Transverse colon (tissue), 4 donors: ENCODE measurements at regions not wholly inside any gene's neighbourhood (a gene's known extent, or its start where the extent isn't known, plus 50 kb on each side); places are given as distances from the start of the nearest gene placed in this dataset.

Experiments used
- DNase-seq: peaks from one replicate; pipeline ENCODE4 v3.0.0-alpha.2; 2019
- H3K27ac ChIP-seq, 4 donors: fragments of 200-600 bp; sonication (generic); 2 replicates each; pipeline ENCODE4 v1.5.1; 2016 to 2018; ENCODE audit warnings: inconsistent platforms in 4 of 4
- H3K27me3 ChIP-seq: fragments of 200-600 bp; sonication (generic); 2 replicates; pipeline ENCODE4 v1.5.1; 2017; ENCODE audit warnings: inconsistent platforms
- H3K36me3 ChIP-seq, 4 donors: fragments of 200-600 bp; sonication (generic); 2 replicates each; pipeline ENCODE4 v1.5.1; 2017 to 2019; ENCODE audit warnings: inconsistent platforms in 4 of 4
- H3K4me1 ChIP-seq, 4 donors: fragments of 200-600 bp; sonication (generic); 2 replicates each; pipeline ENCODE4 v1.5.1; 2017 to 2020; ENCODE audit warnings: inconsistent platforms in 4 of 4
- H3K4me3 ChIP-seq, 4 donors: fragments of 200-600 bp; sonication (generic); 1 replicate in 1 of 4; 2 replicates in 3 of 4; pipeline versions ENCODE4 v1.5.1 to v1.6.1; 2017 to 2019; ENCODE audit warnings: inconsistent platforms in 4 of 4
- H3K9me3 ChIP-seq, 2 donors: fragments of 200-600 bp; sonication (generic); 2 replicates each; pipeline ENCODE4 v1.5.1; 2017 to 2019; ENCODE audit warnings: inconsistent platforms in 2 of 2
- CTCF ChIP-seq, 5 experiments: fragments of 200-600 bp in 3 of 5; fragments of 450-650 bp in 2 of 5; sonication (generic) in 3 of 5; IDR thresholded peaks; 1 replicate in 2 of 5; 2 replicates in 3 of 5; pipeline ENCODE4 v1.5.1; 2016 to 2017; ENCODE audit warnings: antibody characterized with exemption in 5 of 5, inconsistent platforms in 3 of 5, mild to moderate bottlenecking in 2 of 5, moderate library complexity in 1 of 5
- EP300 ChIP-seq: sonication (generic); formaldehyde crosslinking; IDR thresholded peaks from one replicate; pipeline ENCODE4 v1.6.1; 2017; ENCODE audit warnings: antibody characterized with exemption, low read depth
- POLR2A ChIP-seq: fragments of 450-650 bp; IDR thresholded peaks from one replicate; pipeline ENCODE4 v1.6.1; 2016; ENCODE audit warnings: antibody characterized with exemption, mild to moderate bottlenecking, moderate library complexity
- POLR2AphosphoS5 ChIP-seq, 3 donors: sonication (generic); formaldehyde crosslinking; IDR thresholded peaks; one replicate each; pipeline ENCODE4 v1.6.1; 2016; ENCODE audit warnings: antibody characterized with exemption in 3 of 3
- WGBS, 2 donors: methylation state at CpG; one replicate each; pipeline ENCODE4 v1.1.5; 2018; ENCODE audit warnings: low coverage in 1 of 2; 5-methylcytosine and 5-hydroxymethylcytosine counted together
- in situ Hi-C, 4 donors: fragments of 200-750 bp; cut with MboI; loops; one replicate each; pipeline versions ENCODE4 v1.15.0 to v1.15.1; 2017; ENCODE audit warnings: low sequenced_read_pairs in 3 of 4, low pct_ligation_motif_present in 1 of 4, low pct_unique_long_range_greater_than_20kb in 1 of 4
- intact Hi-C: fragments of 100-400 bp; cut with DNase I; formaldehyde crosslinking; loops from one replicate; pipeline ENCODE4 v1.15.1; 2023; ENCODE audit warnings: low total_unique reads

GRCh38 chr2:41764131-41764530, 283.7 kb upstream of the PKDCC start:
- H3K36me3 ChIP-seq: no peaks in the 10 kb centered on the region
- no peaks in the 10 kb centered on the region for H3K27me3 ChIP-seq
- H3K4me3 ChIP-seq: no peak overlapping the region
- no peak overlapping the region for H3K27ac ChIP-seq
- no peak for DNase-seq
- H3K4me1 ChIP-seq: no peaks in the 10 kb centered on the region
- intact Hi-C loops: no loop called here
- H3K9me3 ChIP-seq: no peaks in the 10 kb centered on the region
- WGBS, 2 donors: 86 to 100% methylated on average over 1 of the region's 1 CpG
- TF ChIP-seq EP300: no peak
- TF ChIP-seq POLR2A: no peak
- TF ChIP-seq CTCF (IDR thresholded peaks at IDR 0.05): no peak
- TF ChIP-seq POLR2AphosphoS5 (IDR thresholded peaks at IDR 0.05): no peak
- in situ Hi-C loops: no loop called here

GRCh38 chr2:41764919-41765318, 282.9 kb upstream of the PKDCC start:
- no peak overlapping the region for H3K27ac ChIP-seq
- no peaks in the 10 kb centered on the region for H3K4me1 ChIP-seq
- no peak for TF ChIP-seq POLR2AphosphoS5 (IDR thresholded peaks at IDR 0.05)
- no peak for TF ChIP-seq POLR2A
- no peak for TF ChIP-seq CTCF (IDR thresholded peaks at IDR 0.05)
- TF ChIP-seq EP300: no peak
- no peaks in the 10 kb centered on the region for H3K36me3 ChIP-seq
- no peak overlapping the region for H3K4me3 ChIP-seq
- in situ Hi-C loops (no loop called here), intact Hi-C loops (no loop called here)
- H3K9me3 ChIP-seq: no peaks in the 10 kb centered on the region
- DNase-seq: no peak
- H3K27me3 ChIP-seq: no peaks in the 10 kb centered on the region
- 60 to 69% methylated on average over 2 of the region's 2 CpGs for WGBS, 2 donors

GRCh38 chr2:41768310-41768709, 279.5 kb upstream of the PKDCC start:
- H3K9me3 ChIP-seq: no peaks in the 10 kb centered on the region
- no peak for TF ChIP-seq EP300
- no peak for TF ChIP-seq POLR2A
- TF ChIP-seq POLR2AphosphoS5 (IDR thresholded peaks at IDR 0.05): no peak
- TF ChIP-seq CTCF (IDR thresholded peaks at IDR 0.05): no peak
- WGBS, 2 donors: 66 to 93% methylated on average over 3 to 6 of the region's 6 CpGs
- no peaks in the 10 kb centered on the region for H3K27me3 ChIP-seq
- no peaks in the 10 kb centered on the region for H3K36me3 ChIP-seq
- intact Hi-C loops: no loop called here
- H3K27ac ChIP-seq: no peak overlapping the region
- in situ Hi-C loops: no loop called here
- no peak overlapping the region for H3K4me3 ChIP-seq
- H3K4me1 ChIP-seq: no peaks in the 10 kb centered on the region
- no peak for DNase-seq

GRCh38 chr2:41771710-41772109, 276.1 kb upstream of the PKDCC start:
- H3K27ac ChIP-seq: no peak overlapping the region
- intact Hi-C loops: no loop called here
- TF ChIP-seq CTCF (IDR thresholded peaks at IDR 0.05): no peak
- TF ChIP-seq POLR2A: no peak
- no peak for TF ChIP-seq EP300
- TF ChIP-seq POLR2AphosphoS5 (IDR thresholded peaks at IDR 0.05): no peak
- WGBS, 2 donors: 92% methylated on average over 1 of the region's 1 CpG; no CpG with 5 or more reads in 1 of the 2 donors
- no peak for DNase-seq
- H3K4me3 ChIP-seq: no peak overlapping the region
- H3K27me3 ChIP-seq: no peaks in the 10 kb centered on the region
- in situ Hi-C loops: no loop called here
- no peaks in the 10 kb centered on the region for H3K36me3 ChIP-seq
- no peaks in the 10 kb centered on the region for H3K4me1 ChIP-seq
- no peaks in the 10 kb centered on the region for H3K9me3 ChIP-seq
